Endothelial cell of umbilical vein (primary cell): ENCODE measurements at regions not wholly inside any gene's neighbourhood (a gene's known extent, or its start where the extent isn't known, plus 50 kb on each side); places are given as distances from the start of the nearest gene placed in this dataset.

ENCODE experiments used
- BruUV-seq: library from RNA; stranded (reverse); fragments of 400-500 nt; replicated peaks from 2 replicates; lab custom pipeline; 2021; lab: Mats Ljungman, UMichigan
- CTCF ChIA-PET: fragments of 300-600, 350-600 bp; sonication (Branson Sonifier 250); formaldehyde crosslinking; loops from one replicate; lab custom pipeline; 2021; ENCODE audit warnings: antibody characterized with exemption, inconsistent platforms; lab: Charles Lee
- POLR2A ChIA-PET: fragments of 300-600, 350-600 bp; sonication (Branson Sonifier 250); formaldehyde crosslinking; loops from one replicate; lab custom pipeline; 2021; ENCODE audit warnings: antibody characterized with exemption, inconsistent platforms; lab: Charles Lee
- DNase-seq: peaks from one replicate; pipeline ENCODE4 v3.0.0-alpha.2; 2011; ENCODE audit warnings: low read depth, low spot score
- FAIRE-seq: peaks from 2 replicates; lab custom pipeline; 2011; peaks lifted over from hg19 to GRCh38; lab: Jason Lieb, UNC
- H2AFZ ChIP-seq: 2 replicates; pipeline ENCODE4 v1.6.0; 2012; ENCODE audit warnings: low read depth, low read length, control low read depth, inconsistent platforms
- H3K27ac ChIP-seq: 2 replicates; pipeline ENCODE4 v1.5.1; 2011; ENCODE audit warnings: low read depth, mild to moderate bottlenecking, control low read depth, low read length, moderate library complexity; ENCODE audit not compliant: insufficient read depth
- H3K27me3 ChIP-seq, 2 experiments: 2 replicates each; pipeline versions ENCODE4 v1.6.0 to v1.6.1; 2011; ENCODE audit warnings: low read length in 2 of 2, mixed read lengths in 1 of 2; ENCODE audit not compliant: control insufficient read depth in 2 of 2, insufficient read depth in 2 of 2
- H3K36me3 ChIP-seq, 2 experiments: 2 replicates in 1 of 2; 3 replicates in 1 of 2; pipeline ENCODE4 v1.5.1; 2011; ENCODE audit warnings: low read length in 2 of 2, mild to moderate bottlenecking in 1 of 2, moderate library complexity in 1 of 2; ENCODE audit not compliant: control insufficient read depth in 2 of 2, insufficient read depth in 2 of 2; ENCODE audit errors: extremely low read depth in 1 of 2
- H3K4me1 ChIP-seq: 3 replicates; pipeline ENCODE4 v1.5.1; 2011; ENCODE audit warnings: mild to moderate bottlenecking, low read length; ENCODE audit not compliant: control insufficient read depth, insufficient read depth; ENCODE audit errors: extremely low read depth
- H3K4me2 ChIP-seq: 2 replicates; pipeline ENCODE4 v1.6.1; 2011; ENCODE audit warnings: low read length, control low read depth, mixed read lengths; ENCODE audit not compliant: insufficient read depth
- H3K4me3 ChIP-seq, 3 experiments: fragments of 200-600 bp in 1 of 3; sonication (generic), shearing (Covaris generic) in 1 of 3; replicated peaks in 1 of 3; 2 replicates each; pipeline ENCODE4 v1.5.1; 2011 to 2016; ENCODE audit warnings: control low read depth in 3 of 3, low read length in 3 of 3, mild to moderate bottlenecking in 2 of 3, inconsistent platforms in 1 of 3, low read depth in 1 of 3, moderate library complexity in 1 of 3; ENCODE audit not compliant: insufficient read depth in 1 of 3
- H3K79me2 ChIP-seq: 2 replicates; pipeline ENCODE4 v1.6.0; 2012; ENCODE audit warnings: low read length, inconsistent platforms; ENCODE audit not compliant: control insufficient read depth, insufficient read depth
- H3K9ac ChIP-seq: replicated peaks from 2 replicates; pipeline ENCODE3; 2011; ENCODE audit warnings: low read length, control low read depth; ENCODE audit not compliant: insufficient read depth; ENCODE audit errors: extremely low read depth
- H3K9me1 ChIP-seq: replicated peaks from 3 replicates; pipeline ENCODE4 v1.6.0; 2011; ENCODE audit warnings: mild to moderate bottlenecking, low read length; ENCODE audit not compliant: control insufficient read depth, insufficient read depth; ENCODE audit errors: extremely low read depth
- H3K9me3 ChIP-seq: replicated peaks from 2 replicates; pipeline ENCODE4 v1.5.1; 2012; ENCODE audit warnings: low read length, inconsistent platforms; ENCODE audit not compliant: control insufficient read depth, insufficient read depth
- H4K20me1 ChIP-seq: replicated peaks from 2 replicates; pipeline ENCODE3; 2011; ENCODE audit warnings: mild to moderate bottlenecking, low read length; ENCODE audit not compliant: control insufficient read depth, insufficient read depth; ENCODE audit errors: extremely low read depth
- FOS ChIP-seq: IDR thresholded peaks from 2 replicates; pipeline ENCODE4 v1.6.1; 2011; ENCODE audit warnings: mild to moderate bottlenecking, low read length, moderate library complexity, borderline replicate concordance; ENCODE audit not compliant: insufficient read depth
- GATA2 ChIP-seq: IDR thresholded peaks from 2 replicates; pipeline ENCODE4 v1.7.0; 2011; ENCODE audit warnings: low read depth, mild to moderate bottlenecking, moderate library complexity, mixed read lengths, low read length; ENCODE audit not compliant: insufficient read length, insufficient read depth
- JUN ChIP-seq: IDR thresholded peaks from 2 replicates; pipeline ENCODE4 v1.6.1; 2011; ENCODE audit warnings: borderline replicate concordance, low read depth; ENCODE audit not compliant: insufficient read length, insufficient read depth
- MYC ChIP-seq: IDR thresholded peaks from one replicate; pipeline ENCODE4 v1.6.1; 2011; ENCODE audit warnings: mild to moderate bottlenecking, low read depth, low read length
- POLR2A ChIP-seq: IDR thresholded peaks from 2 replicates; pipeline ENCODE4 v1.6.1; 2012; ENCODE audit warnings: low read depth, mild to moderate bottlenecking, control low read depth, low read length
- POLR2AphosphoS5 ChIP-seq: IDR thresholded peaks from 2 replicates; pipeline ENCODE4 v1.6.1; 2012; ENCODE audit warnings: low read depth, mild to moderate bottlenecking, control low read depth, low read length, moderate library complexity; ENCODE audit not compliant: insufficient read depth
- dilution Hi-C: fragments of 300-500 bp; cut with MboI; formaldehyde crosslinking; loops from one replicate; pipeline ENCODE4 v1.15.0; 2019; ENCODE audit warnings: low sequenced_read_pairs; ENCODE audit not compliant: extremely low pct_ligation_motif_present
- intact Hi-C: fragments of 100-400 bp; cut with micrococcal nuclease; formaldehyde crosslinking; loops from one replicate; pipeline ENCODE4 v1.10.0; 2022
- TF ChIP-seq, protein P1 (sequence below), 2 donors: IDR thresholded peaks; 1 replicate in 1 of 2; 2 replicates in 1 of 2; pipeline ENCODE4 v1.5.1; 2011; ENCODE audit warnings: low read length in 2 of 2, mild to moderate bottlenecking in 2 of 2, moderate library complexity in 2 of 2, control low read depth in 1 of 2, inconsistent platforms in 1 of 2, low read depth in 1 of 2; ENCODE audit not compliant: insufficient read depth in 1 of 2; ENCODE audit errors: extremely low read depth in 1 of 2
- TF ChIP-seq, protein P2 (sequence below): IDR thresholded peaks from 2 replicates; pipeline ENCODE4 v1.6.1; 2011; ENCODE audit not compliant: insufficient read depth, insufficient read length

DNA sequence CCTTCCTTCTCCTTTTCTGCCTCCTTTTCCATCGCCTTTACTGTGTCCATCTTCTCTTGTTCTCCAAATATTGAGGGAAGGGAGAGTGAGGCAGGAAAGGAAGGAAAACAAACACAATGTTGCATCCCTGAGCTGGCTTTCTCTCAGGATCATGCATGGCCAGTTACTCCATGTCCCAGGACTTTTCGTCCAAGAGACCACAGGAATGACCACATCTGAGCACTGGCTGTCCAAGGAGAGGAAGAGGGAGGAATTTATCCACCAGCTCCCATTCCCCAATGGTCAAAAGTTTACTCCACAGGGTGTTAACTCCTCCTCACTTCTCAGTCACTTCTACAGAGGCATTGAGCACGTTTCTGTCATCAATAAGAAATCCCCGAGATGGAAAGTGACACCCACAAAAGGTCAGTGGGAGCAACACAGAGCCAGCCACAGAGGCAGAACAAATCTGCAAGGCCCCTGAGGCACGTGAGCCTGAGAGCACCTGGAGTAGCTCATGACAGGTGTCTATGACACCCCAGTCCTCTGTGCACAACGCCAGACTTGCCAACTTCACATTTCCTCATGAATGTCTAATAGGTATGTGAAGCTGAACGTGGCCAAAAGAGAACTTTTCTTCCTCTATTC, 177.3 kb upstream of the NUDT4 start:
- Histone ChIP-seq H3K9me1 (no peaks in the 10 kb centered on the region), H3K36me3 (no peaks in the 10 kb centered on the region), H3K4me2 (no peak overlapping the region), H3K9ac (no peak overlapping the region), H3K4me3 (no peak overlapping the region), H2AFZ (no peak overlapping the region), H3K4me1 (peaks cover 22% of the 10 kb centered on the region), H3K9me3 (no peaks in the 10 kb centered on the region), H3K27ac (no peak overlapping the region), H4K20me1 (no peaks in the 10 kb centered on the region), H3K27me3 (no peaks in the 10 kb centered on the region), H3K79me2 (no peaks in the 10 kb centered on the region)
- TF ChIP-seq POLR2AphosphoS5 (no peak), FOS (no peak), GATA2 (no peak), JUN (no peak), POLR2A (no peak), MYC (no peak)
- TF ChIP-seq, protein P1, sequence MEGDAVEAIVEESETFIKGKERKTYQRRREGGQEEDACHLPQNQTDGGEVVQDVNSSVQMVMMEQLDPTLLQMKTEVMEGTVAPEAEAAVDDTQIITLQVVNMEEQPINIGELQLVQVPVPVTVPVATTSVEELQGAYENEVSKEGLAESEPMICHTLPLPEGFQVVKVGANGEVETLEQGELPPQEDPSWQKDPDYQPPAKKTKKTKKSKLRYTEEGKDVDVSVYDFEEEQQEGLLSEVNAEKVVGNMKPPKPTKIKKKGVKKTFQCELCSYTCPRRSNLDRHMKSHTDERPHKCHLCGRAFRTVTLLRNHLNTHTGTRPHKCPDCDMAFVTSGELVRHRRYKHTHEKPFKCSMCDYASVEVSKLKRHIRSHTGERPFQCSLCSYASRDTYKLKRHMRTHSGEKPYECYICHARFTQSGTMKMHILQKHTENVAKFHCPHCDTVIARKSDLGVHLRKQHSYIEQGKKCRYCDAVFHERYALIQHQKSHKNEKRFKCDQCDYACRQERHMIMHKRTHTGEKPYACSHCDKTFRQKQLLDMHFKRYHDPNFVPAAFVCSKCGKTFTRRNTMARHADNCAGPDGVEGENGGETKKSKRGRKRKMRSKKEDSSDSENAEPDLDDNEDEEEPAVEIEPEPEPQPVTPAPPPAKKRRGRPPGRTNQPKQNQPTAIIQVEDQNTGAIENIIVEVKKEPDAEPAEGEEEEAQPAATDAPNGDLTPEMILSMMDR (IDR thresholded peaks at IDR 0.05; ENCODE audit: extremely low read depth in 1 of 2, insufficient read depth in 1 of 2, low read depth in 1 of 2, low read length in 2 of 2) = no peak
- TF ChIP-seq, protein P2, sequence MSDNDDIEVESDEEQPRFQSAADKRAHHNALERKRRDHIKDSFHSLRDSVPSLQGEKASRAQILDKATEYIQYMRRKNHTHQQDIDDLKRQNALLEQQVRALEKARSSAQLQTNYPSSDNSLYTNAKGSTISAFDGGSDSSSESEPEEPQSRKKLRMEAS = no peak
- no peak for DNase-seq
- ChIA-PET CTCF (interaction anchor here (0.5 to 1.0 kb wide), 2 partner anchors 84 to 141 kb away, joined by 3 read pairs; no protein-coding TSS in a partner anchor), POLR2A (interaction anchor here (0.7 kb wide), 1 partner anchor 180 kb away, joined by 3 read pairs; no protein-coding TSS in a partner anchor)
- no peak for FAIRE-seq
- BruUV-seq = no TSS peak
- intact Hi-C loops = loop anchor here (5.0 kb wide), 1 partner anchor 173 kb away; no protein-coding TSS in a partner anchor
- dilution Hi-C loops = no loop called here
